Endothelial cell of umbilical vein (primary cell): ENCODE measurements at regions not wholly inside any gene's neighbourhood (a gene's known extent, or its start where the extent isn't known, plus 50 kb on each side); places are given as distances from the start of the nearest gene placed in this dataset.

Source experiments
- BruUV-seq: library from RNA; stranded (reverse); fragments of 400-500 nt; replicated peaks from 2 replicates; lab custom pipeline; 2021; lab: Mats Ljungman, UMichigan
- CTCF ChIA-PET: fragments of 300-600, 350-600 bp; sonication (Branson Sonifier 250); formaldehyde crosslinking; loops from one replicate; lab custom pipeline; 2021; ENCODE audit warnings: antibody characterized with exemption, inconsistent platforms; lab: Charles Lee
- POLR2A ChIA-PET: fragments of 300-600, 350-600 bp; sonication (Branson Sonifier 250); formaldehyde crosslinking; loops from one replicate; lab custom pipeline; 2021; ENCODE audit warnings: antibody characterized with exemption, inconsistent platforms; lab: Charles Lee
- DNase-seq: peaks from one replicate; pipeline ENCODE4 v3.0.0-alpha.2; 2011; ENCODE audit warnings: low read depth, low spot score
- FAIRE-seq: peaks from 2 replicates; lab custom pipeline; 2011; peaks lifted over from hg19 to GRCh38; lab: Jason Lieb, UNC
- H2AFZ ChIP-seq: 2 replicates; pipeline ENCODE4 v1.6.0; 2012; ENCODE audit warnings: low read depth, low read length, control low read depth, inconsistent platforms
- H3K27ac ChIP-seq: 2 replicates; pipeline ENCODE4 v1.5.1; 2011; ENCODE audit warnings: low read depth, mild to moderate bottlenecking, control low read depth, low read length, moderate library complexity; ENCODE audit not compliant: insufficient read depth
- H3K27me3 ChIP-seq, 2 experiments: 2 replicates each; pipeline versions ENCODE4 v1.6.0 to v1.6.1; 2011; ENCODE audit warnings: low read length in 2 of 2, mixed read lengths in 1 of 2; ENCODE audit not compliant: control insufficient read depth in 2 of 2, insufficient read depth in 2 of 2
- H3K36me3 ChIP-seq, 2 experiments: 2 replicates in 1 of 2; 3 replicates in 1 of 2; pipeline ENCODE4 v1.5.1; 2011; ENCODE audit warnings: low read length in 2 of 2, mild to moderate bottlenecking in 1 of 2, moderate library complexity in 1 of 2; ENCODE audit not compliant: control insufficient read depth in 2 of 2, insufficient read depth in 2 of 2; ENCODE audit errors: extremely low read depth in 1 of 2
- H3K4me1 ChIP-seq: 3 replicates; pipeline ENCODE4 v1.5.1; 2011; ENCODE audit warnings: mild to moderate bottlenecking, low read length; ENCODE audit not compliant: control insufficient read depth, insufficient read depth; ENCODE audit errors: extremely low read depth
- H3K4me2 ChIP-seq: 2 replicates; pipeline ENCODE4 v1.6.1; 2011; ENCODE audit warnings: low read length, control low read depth, mixed read lengths; ENCODE audit not compliant: insufficient read depth
- H3K4me3 ChIP-seq, 3 experiments: fragments of 200-600 bp in 1 of 3; sonication (generic), shearing (Covaris generic) in 1 of 3; replicated peaks in 1 of 3; 2 replicates each; pipeline ENCODE4 v1.5.1; 2011 to 2016; ENCODE audit warnings: control low read depth in 3 of 3, low read length in 3 of 3, mild to moderate bottlenecking in 2 of 3, inconsistent platforms in 1 of 3, low read depth in 1 of 3, moderate library complexity in 1 of 3; ENCODE audit not compliant: insufficient read depth in 1 of 3
- H3K79me2 ChIP-seq: 2 replicates; pipeline ENCODE4 v1.6.0; 2012; ENCODE audit warnings: low read length, inconsistent platforms; ENCODE audit not compliant: control insufficient read depth, insufficient read depth
- H3K9ac ChIP-seq: replicated peaks from 2 replicates; pipeline ENCODE3; 2011; ENCODE audit warnings: low read length, control low read depth; ENCODE audit not compliant: insufficient read depth; ENCODE audit errors: extremely low read depth
- H3K9me1 ChIP-seq: replicated peaks from 3 replicates; pipeline ENCODE4 v1.6.0; 2011; ENCODE audit warnings: mild to moderate bottlenecking, low read length; ENCODE audit not compliant: control insufficient read depth, insufficient read depth; ENCODE audit errors: extremely low read depth
- H3K9me3 ChIP-seq: replicated peaks from 2 replicates; pipeline ENCODE4 v1.5.1; 2012; ENCODE audit warnings: low read length, inconsistent platforms; ENCODE audit not compliant: control insufficient read depth, insufficient read depth
- H4K20me1 ChIP-seq: replicated peaks from 2 replicates; pipeline ENCODE3; 2011; ENCODE audit warnings: mild to moderate bottlenecking, low read length; ENCODE audit not compliant: control insufficient read depth, insufficient read depth; ENCODE audit errors: extremely low read depth
- EZH2 ChIP-seq: IDR thresholded peaks from 2 replicates; pipeline ENCODE4 v1.6.1; 2012; ENCODE audit warnings: borderline replicate concordance, low read depth, mild to moderate bottlenecking, moderate library complexity, low read length, inconsistent platforms; ENCODE audit not compliant: severe bottlenecking
- FOS ChIP-seq: IDR thresholded peaks from 2 replicates; pipeline ENCODE4 v1.6.1; 2011; ENCODE audit warnings: mild to moderate bottlenecking, low read length, moderate library complexity, borderline replicate concordance; ENCODE audit not compliant: insufficient read depth
- GATA2 ChIP-seq: IDR thresholded peaks from 2 replicates; pipeline ENCODE4 v1.7.0; 2011; ENCODE audit warnings: low read depth, mild to moderate bottlenecking, moderate library complexity, mixed read lengths, low read length; ENCODE audit not compliant: insufficient read length, insufficient read depth
- JUN ChIP-seq: IDR thresholded peaks from 2 replicates; pipeline ENCODE4 v1.6.1; 2011; ENCODE audit warnings: borderline replicate concordance, low read depth; ENCODE audit not compliant: insufficient read length, insufficient read depth
- MYC ChIP-seq: IDR thresholded peaks from one replicate; pipeline ENCODE4 v1.6.1; 2011; ENCODE audit warnings: mild to moderate bottlenecking, low read depth, low read length
- POLR2A ChIP-seq: IDR thresholded peaks from 2 replicates; pipeline ENCODE4 v1.6.1; 2012; ENCODE audit warnings: low read depth, mild to moderate bottlenecking, control low read depth, low read length
- POLR2AphosphoS5 ChIP-seq: IDR thresholded peaks from 2 replicates; pipeline ENCODE4 v1.6.1; 2012; ENCODE audit warnings: low read depth, mild to moderate bottlenecking, control low read depth, low read length, moderate library complexity; ENCODE audit not compliant: insufficient read depth
- dilution Hi-C: fragments of 300-500 bp; cut with MboI; formaldehyde crosslinking; loops from one replicate; pipeline ENCODE4 v1.15.0; 2019; ENCODE audit warnings: low sequenced_read_pairs; ENCODE audit not compliant: extremely low pct_ligation_motif_present
- intact Hi-C: fragments of 100-400 bp; cut with micrococcal nuclease; formaldehyde crosslinking; loops from one replicate; pipeline ENCODE4 v1.10.0; 2022
- TF ChIP-seq, protein P1 (sequence below), 2 donors: IDR thresholded peaks; 1 replicate in 1 of 2; 2 replicates in 1 of 2; pipeline ENCODE4 v1.5.1; 2011; ENCODE audit warnings: low read length in 2 of 2, mild to moderate bottlenecking in 2 of 2, moderate library complexity in 2 of 2, control low read depth in 1 of 2, inconsistent platforms in 1 of 2, low read depth in 1 of 2; ENCODE audit not compliant: insufficient read depth in 1 of 2; ENCODE audit errors: extremely low read depth in 1 of 2
- TF ChIP-seq, protein P2 (sequence below): IDR thresholded peaks from 2 replicates; pipeline ENCODE4 v1.6.1; 2011; ENCODE audit not compliant: insufficient read depth, insufficient read length

DNA sequence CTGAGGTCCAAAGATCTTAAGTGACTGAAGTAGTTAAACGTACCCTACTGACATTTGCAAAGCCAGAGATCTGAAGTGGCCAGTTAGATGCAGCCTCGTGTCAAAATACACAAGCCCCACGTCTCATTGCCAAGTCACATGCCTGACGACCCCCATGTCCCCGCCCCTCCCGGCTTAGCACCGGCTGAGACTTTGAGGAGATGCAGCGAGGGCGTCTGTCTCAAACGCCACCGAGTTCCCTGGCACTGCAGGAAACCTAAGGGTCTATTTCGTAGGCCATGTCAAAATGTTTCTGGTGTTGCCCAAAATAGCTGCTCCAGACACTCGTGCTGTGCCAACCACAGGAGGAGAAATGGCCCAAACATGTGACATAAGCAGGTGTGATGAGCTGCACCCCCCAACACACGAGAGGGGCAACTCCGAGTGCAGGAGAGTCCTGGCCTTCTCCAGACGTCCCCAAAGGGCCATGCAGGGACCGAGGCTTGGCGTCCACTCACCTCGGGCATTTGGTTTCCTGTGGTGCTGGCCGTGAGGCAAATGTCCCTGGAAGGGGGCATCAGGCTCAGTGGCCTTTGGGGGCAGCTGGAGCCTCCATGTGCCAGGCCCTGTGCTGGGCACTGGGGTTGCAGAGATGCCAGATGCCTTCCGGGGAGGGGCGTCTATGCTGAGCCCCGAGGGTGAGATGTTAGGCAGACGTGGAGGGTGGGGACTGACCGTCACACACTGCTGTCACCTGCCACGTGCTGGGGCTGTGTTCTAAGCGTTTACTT, 67.0 kb downstream of the MATN1 start:
- H3K27ac ChIP-seq = no peak overlapping the region
- no peak overlapping the region for H3K9ac ChIP-seq
- no peak overlapping the region for H2AFZ ChIP-seq
- H3K79me2 ChIP-seq = no peaks in the 10 kb centered on the region
- no peak overlapping the region for H3K4me2 ChIP-seq
- intact Hi-C loops = no loop called here
- H3K27me3 ChIP-seq = no peaks in the 10 kb centered on the region
- no peak for DNase-seq
- ChIA-PET CTCF (no interaction called here), POLR2A (no interaction called here)
- no peaks in the 10 kb centered on the region for H3K36me3 ChIP-seq
- dilution Hi-C loops = no loop called here
- BruUV-seq = no TSS peak
- no peaks in the 10 kb centered on the region for H3K9me3 ChIP-seq
- H3K4me1 ChIP-seq = no peaks in the 10 kb centered on the region
- FAIRE-seq = no peak
- H3K9me1 ChIP-seq = no peaks in the 10 kb centered on the region
- H3K4me3 ChIP-seq = no peak overlapping the region
- no peaks in the 10 kb centered on the region for H4K20me1 ChIP-seq
- TF ChIP-seq FOS (no peak), GATA2 (no peak), POLR2A (no peak), EZH2 (no peak)

DNA sequence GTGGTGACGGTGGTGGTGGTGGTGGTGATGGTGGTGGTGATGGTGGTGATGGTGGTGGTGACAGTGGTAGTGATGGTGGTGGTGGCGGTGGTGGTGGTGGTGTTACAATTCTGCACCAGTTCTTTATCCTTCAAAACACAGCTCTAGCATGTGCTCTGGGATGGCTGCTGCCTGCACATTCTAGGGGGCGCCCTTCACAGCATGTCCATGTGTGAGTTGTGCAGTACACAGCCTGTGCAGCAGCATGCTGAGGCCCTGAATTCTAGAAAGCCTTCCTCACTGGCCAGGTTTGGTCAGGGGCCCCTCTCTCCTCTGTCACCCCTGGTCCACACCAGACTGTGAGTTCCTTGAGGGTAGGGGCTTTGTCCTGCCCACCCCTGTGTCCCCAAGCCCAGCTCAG, 67.7 kb downstream of the MATN1 start:
- no peak overlapping the region for H3K27ac ChIP-seq
- H4K20me1 ChIP-seq = no peaks in the 10 kb centered on the region
- intact Hi-C loops = no loop called here
- no peak overlapping the region for H3K4me2 ChIP-seq
- H3K79me2 ChIP-seq = no peaks in the 10 kb centered on the region
- CTCF ChIA-PET = no interaction called here
- FAIRE-seq (no peak), DNase-seq (no peak)
- H3K9me3 ChIP-seq = no peaks in the 10 kb centered on the region
- H3K27me3 ChIP-seq = no peaks in the 10 kb centered on the region
- POLR2A ChIA-PET = no interaction called here
- H3K4me1 ChIP-seq = no peaks in the 10 kb centered on the region
- H2AFZ ChIP-seq = no peak overlapping the region
- no peak overlapping the region for H3K9ac ChIP-seq
- dilution Hi-C loops = no loop called here
- no TSS peak for BruUV-seq
- H3K36me3 ChIP-seq = no peaks in the 10 kb centered on the region
- no peak overlapping the region for H3K4me3 ChIP-seq
- no peaks in the 10 kb centered on the region for H3K9me1 ChIP-seq
- TF ChIP-seq POLR2A (no peak), MYC (no peak), EZH2 (no peak), FOS (no peak), JUN (no peak), GATA2 (no peak), POLR2AphosphoS5 (no peak)
- TF ChIP-seq, protein P1, sequence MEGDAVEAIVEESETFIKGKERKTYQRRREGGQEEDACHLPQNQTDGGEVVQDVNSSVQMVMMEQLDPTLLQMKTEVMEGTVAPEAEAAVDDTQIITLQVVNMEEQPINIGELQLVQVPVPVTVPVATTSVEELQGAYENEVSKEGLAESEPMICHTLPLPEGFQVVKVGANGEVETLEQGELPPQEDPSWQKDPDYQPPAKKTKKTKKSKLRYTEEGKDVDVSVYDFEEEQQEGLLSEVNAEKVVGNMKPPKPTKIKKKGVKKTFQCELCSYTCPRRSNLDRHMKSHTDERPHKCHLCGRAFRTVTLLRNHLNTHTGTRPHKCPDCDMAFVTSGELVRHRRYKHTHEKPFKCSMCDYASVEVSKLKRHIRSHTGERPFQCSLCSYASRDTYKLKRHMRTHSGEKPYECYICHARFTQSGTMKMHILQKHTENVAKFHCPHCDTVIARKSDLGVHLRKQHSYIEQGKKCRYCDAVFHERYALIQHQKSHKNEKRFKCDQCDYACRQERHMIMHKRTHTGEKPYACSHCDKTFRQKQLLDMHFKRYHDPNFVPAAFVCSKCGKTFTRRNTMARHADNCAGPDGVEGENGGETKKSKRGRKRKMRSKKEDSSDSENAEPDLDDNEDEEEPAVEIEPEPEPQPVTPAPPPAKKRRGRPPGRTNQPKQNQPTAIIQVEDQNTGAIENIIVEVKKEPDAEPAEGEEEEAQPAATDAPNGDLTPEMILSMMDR (IDR thresholded peaks at IDR 0.05; ENCODE audit: extremely low read depth in 1 of 2, insufficient read depth in 1 of 2, low read depth in 1 of 2, low read length in 2 of 2) = no peak
- TF ChIP-seq, protein P2, sequence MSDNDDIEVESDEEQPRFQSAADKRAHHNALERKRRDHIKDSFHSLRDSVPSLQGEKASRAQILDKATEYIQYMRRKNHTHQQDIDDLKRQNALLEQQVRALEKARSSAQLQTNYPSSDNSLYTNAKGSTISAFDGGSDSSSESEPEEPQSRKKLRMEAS = no peak
